ENCODE measurements at regions not wholly inside any gene's neighbourhood (a gene's known extent, or its start where the extent isn't known, plus 50 kb on each side); places are given as distances from the start of the nearest gene placed in this dataset.

DNA sequence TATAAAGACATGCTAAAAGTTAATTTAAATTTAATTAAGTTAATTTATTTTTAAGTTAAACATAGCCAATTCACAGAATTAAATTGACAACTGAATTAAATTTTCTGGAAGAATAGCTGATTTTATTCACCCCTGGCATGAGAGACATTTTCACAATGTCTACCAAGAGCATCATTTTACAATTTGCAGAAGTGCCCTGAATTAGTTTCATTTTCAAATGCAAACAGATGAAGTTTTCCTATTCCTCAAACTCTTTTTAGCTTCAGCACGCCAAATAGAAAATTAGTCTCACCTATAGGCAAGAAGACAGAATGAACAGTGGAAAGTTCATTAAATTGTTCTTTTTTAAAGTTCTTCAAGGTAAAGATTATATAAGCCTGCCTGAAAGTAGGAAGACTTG lies 259.3 kb downstream of the ZBBX start:
- intact Hi-C loops (cut with DNase I) = no loop called here
- Histone ChIP-seq H3K27ac (no peak overlapping the region), H3K9me3 (no peaks in the 10 kb centered on the region), H3K27me3 (replicated peaks; ENCODE audit: insufficient read depth) (no peaks in the 10 kb centered on the region), H3K4me1 (replicated peaks) (no peaks in the 10 kb centered on the region), H3K4me3 (no peak overlapping the region), H3K36me3 (no peaks in the 10 kb centered on the region)
- no peak for DNase-seq (ENCODE audit: low spot score)
- TF ChIP-seq POLR2AphosphoS5 (IDR thresholded peaks at IDR 0.05) (no peak), POLR2A (IDR thresholded peaks at IDR 0.05) (no peak)
- TF ChIP-seq, protein P1, sequence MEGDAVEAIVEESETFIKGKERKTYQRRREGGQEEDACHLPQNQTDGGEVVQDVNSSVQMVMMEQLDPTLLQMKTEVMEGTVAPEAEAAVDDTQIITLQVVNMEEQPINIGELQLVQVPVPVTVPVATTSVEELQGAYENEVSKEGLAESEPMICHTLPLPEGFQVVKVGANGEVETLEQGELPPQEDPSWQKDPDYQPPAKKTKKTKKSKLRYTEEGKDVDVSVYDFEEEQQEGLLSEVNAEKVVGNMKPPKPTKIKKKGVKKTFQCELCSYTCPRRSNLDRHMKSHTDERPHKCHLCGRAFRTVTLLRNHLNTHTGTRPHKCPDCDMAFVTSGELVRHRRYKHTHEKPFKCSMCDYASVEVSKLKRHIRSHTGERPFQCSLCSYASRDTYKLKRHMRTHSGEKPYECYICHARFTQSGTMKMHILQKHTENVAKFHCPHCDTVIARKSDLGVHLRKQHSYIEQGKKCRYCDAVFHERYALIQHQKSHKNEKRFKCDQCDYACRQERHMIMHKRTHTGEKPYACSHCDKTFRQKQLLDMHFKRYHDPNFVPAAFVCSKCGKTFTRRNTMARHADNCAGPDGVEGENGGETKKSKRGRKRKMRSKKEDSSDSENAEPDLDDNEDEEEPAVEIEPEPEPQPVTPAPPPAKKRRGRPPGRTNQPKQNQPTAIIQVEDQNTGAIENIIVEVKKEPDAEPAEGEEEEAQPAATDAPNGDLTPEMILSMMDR (IDR thresholded peaks at IDR 0.05) = no peak
- WGBS = 88% methylated on average over 1 of the region's 1 CpG

DNA sequence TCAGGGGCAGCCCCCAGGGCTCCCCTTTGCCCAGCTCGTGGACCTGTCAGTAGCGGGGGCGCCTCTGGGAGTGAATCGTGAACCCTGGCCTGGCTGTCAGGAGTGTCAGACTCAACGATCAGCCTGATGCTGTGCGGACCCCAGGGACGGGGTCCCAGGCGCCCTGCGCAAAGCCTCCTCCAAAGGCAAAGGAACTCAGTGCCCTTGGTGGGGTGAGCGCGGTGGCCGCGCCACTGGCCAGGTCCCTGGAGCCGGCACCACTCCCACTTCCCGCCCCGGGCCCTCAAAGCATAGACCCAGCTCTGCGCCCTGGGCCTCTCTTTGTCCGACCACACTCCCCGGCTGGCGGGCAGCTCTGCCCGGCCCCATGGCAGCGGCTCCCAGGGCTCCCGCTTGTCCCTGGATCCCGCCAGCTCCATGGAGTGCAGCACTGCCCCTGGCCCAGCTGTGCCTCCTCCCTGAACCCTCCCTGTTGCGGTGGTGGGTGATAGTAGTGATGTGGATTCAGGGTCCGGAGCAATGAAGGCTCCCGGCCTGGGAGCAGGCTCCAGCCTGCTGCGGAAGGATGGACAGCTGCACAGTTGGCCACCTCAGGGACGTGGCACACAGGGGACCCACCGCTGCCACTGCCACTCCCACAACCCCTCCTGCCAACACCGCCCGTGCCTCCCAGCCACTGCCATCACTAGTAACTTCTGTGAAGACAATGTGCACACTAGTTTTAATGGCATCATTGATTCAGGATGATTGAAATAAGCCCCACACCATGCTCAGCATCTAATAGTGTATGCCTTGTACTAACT lies 263.8 kb downstream of the ZBBX start:
- H3K27me3 ChIP-seq (replicated peaks; ENCODE audit: insufficient read depth) = no peaks in the 10 kb centered on the region
- no peak for DNase-seq (ENCODE audit: low spot score)
- H3K36me3 ChIP-seq = no peaks in the 10 kb centered on the region
- no peak overlapping the region for H3K27ac ChIP-seq
- TF ChIP-seq, protein P1 (IDR thresholded peaks at IDR 0.05) = no peak
- TF ChIP-seq POLR2A (IDR thresholded peaks at IDR 0.05) (no peak), POLR2AphosphoS5 (IDR thresholded peaks at IDR 0.05) (no peak)
- intact Hi-C loops (cut with DNase I) = no loop called here
- H3K4me1 ChIP-seq (replicated peaks) = no peaks in the 10 kb centered on the region
- no peak overlapping the region for H3K4me3 ChIP-seq
- H3K9me3 ChIP-seq = no peaks in the 10 kb centered on the region
- 97% methylated on average over 28 of the region's 32 CpGs for WGBS

DNA sequence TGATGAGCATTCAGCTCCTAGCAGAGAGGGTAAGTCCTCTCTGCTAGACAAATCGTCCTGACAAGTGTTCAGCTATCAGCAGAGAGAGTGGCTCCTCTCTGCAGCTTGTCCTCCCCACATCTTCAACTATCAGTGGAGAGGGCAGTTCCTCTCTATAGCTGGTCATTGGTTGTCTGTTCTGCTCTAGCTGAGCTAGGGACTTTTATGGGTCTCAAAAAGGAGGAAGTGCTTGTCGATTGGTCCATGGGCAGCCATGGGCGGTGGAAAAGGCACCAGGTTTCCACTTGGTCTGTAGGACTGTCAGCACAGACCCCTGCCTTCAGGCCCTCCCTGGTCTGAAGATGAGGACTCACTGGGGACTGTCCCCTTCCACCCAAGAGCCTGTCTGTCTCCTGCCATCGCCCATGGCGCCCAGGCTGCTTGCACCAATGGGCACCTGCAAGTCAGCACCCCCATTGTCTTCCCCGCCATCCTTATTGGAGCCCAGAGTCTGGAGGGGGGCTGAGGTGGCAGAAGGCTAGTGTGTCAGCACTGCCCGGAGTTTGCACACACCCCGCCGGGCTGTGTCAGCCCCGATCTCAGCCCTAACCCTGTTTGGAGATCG lies 264.7 kb downstream of the ZBBX start:
- no peak overlapping the region for H3K27ac ChIP-seq
- TF ChIP-seq POLR2AphosphoS5 (IDR thresholded peaks at IDR 0.05) = no peak
- no peak for TF ChIP-seq POLR2A (IDR thresholded peaks at IDR 0.05)
- intact Hi-C loops (cut with DNase I) = no loop called here
- H3K4me3 ChIP-seq = no peak overlapping the region
- H3K4me1 ChIP-seq (replicated peaks) = no peaks in the 10 kb centered on the region
- no peaks in the 10 kb centered on the region for H3K9me3 ChIP-seq
- 94% methylated on average over 11 of the region's 11 CpGs for WGBS
- H3K27me3 ChIP-seq (replicated peaks; ENCODE audit: insufficient read depth) = no peaks in the 10 kb centered on the region
- no peaks in the 10 kb centered on the region for H3K36me3 ChIP-seq
- no peak for DNase-seq (ENCODE audit: low spot score)

DNA sequence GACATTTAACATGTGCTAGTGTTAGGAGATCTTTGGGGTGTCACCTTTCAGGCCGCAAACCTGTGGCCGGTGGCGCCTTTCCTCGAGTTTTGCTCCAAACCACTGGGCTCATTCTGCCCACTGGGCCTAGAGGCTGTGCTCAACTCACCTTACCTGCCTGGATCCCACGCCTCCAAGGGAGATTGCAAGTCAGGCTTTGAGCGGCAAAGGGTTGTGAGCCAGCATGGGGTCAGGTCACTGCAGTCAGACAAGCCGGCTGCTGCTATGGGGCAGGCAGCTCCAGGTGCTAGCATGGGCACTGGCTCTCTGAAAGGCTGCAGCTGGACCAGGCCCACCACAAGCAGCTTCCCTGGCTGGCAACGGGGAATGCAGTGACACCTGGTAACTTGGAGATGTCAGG lies 265.5 kb downstream of the ZBBX start:
- WGBS = 97% methylated on average over 8 of the region's 8 CpGs
- Histone ChIP-seq H3K4me1 (replicated peaks) (no peaks in the 10 kb centered on the region), H3K4me3 (no peak overlapping the region), H3K27me3 (replicated peaks; ENCODE audit: insufficient read depth) (no peaks in the 10 kb centered on the region), H3K36me3 (no peaks in the 10 kb centered on the region), H3K9me3 (no peaks in the 10 kb centered on the region), H3K27ac (no peak overlapping the region)
- DNase-seq (ENCODE audit: low spot score) = no peak
- intact Hi-C loops (cut with DNase I) = no loop called here
- TF ChIP-seq POLR2A (IDR thresholded peaks at IDR 0.05) = no peak
- TF ChIP-seq POLR2AphosphoS5 (IDR thresholded peaks at IDR 0.05) = no peak
- TF ChIP-seq, protein P1 (IDR thresholded peaks at IDR 0.05) = no peak

DNA sequence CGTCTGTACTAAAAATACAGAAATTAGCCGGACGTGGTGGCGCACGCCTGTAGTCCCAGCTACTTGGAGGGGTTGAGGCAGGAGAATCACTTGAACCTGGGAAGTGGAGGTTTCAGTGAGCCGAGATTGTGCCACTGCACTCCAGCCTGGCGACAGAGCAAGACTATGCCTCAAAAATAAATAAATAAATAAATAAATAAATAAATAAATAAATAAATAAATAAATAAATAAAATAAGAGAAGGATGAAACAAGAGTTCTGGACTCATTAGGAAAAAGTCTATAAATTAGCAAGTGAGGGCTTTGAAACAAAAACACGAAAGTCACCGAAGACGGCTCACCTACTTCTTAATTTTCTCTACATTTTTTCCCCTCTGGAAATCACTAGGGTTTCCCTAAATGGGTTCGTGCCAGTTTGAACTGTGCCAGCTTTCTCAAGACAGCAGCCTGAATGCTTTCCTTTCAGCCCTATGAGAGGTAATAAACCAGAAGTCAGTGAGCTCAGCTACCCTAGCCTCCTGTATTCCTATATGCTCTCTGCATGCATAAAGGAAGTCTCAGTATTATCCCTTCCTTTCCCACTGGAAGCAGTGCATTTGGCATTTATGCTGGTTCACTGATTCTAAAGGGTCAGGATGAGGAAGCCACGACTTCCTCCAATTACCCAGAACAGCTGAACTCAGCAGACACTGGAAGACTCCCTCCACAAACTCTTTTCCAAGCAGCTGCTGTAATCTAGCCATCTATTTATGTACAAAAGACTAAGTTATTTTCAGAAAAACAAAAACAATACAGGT lies 266.9 kb downstream of the ZBBX start:
- no peaks in the 10 kb centered on the region for H3K9me3 ChIP-seq
- H3K4me3 ChIP-seq = no peak overlapping the region
- 88% methylated on average over 12 of the region's 12 CpGs for WGBS
- TF ChIP-seq POLR2AphosphoS5 (IDR thresholded peaks at IDR 0.05) (no peak), POLR2A (IDR thresholded peaks at IDR 0.05) (no peak)
- TF ChIP-seq, protein P1 (IDR thresholded peaks at IDR 0.05) = no peak
- DNase-seq (ENCODE audit: low spot score) = no peak
- H3K4me1 ChIP-seq (replicated peaks) = no peaks in the 10 kb centered on the region
- no peaks in the 10 kb centered on the region for H3K36me3 ChIP-seq
- H3K27me3 ChIP-seq (replicated peaks; ENCODE audit: insufficient read depth) = no peaks in the 10 kb centered on the region
- intact Hi-C loops (cut with DNase I) = no loop called here
- no peak overlapping the region for H3K27ac ChIP-seq

Data from prostate gland (tissue), 2 donors.